ENCODE measurements at regions not wholly inside any gene's neighbourhood (a gene's known extent, or its start where the extent isn't known, plus 50 kb on each side); places are given as distances from the start of the nearest gene placed in this dataset.

DNA sequence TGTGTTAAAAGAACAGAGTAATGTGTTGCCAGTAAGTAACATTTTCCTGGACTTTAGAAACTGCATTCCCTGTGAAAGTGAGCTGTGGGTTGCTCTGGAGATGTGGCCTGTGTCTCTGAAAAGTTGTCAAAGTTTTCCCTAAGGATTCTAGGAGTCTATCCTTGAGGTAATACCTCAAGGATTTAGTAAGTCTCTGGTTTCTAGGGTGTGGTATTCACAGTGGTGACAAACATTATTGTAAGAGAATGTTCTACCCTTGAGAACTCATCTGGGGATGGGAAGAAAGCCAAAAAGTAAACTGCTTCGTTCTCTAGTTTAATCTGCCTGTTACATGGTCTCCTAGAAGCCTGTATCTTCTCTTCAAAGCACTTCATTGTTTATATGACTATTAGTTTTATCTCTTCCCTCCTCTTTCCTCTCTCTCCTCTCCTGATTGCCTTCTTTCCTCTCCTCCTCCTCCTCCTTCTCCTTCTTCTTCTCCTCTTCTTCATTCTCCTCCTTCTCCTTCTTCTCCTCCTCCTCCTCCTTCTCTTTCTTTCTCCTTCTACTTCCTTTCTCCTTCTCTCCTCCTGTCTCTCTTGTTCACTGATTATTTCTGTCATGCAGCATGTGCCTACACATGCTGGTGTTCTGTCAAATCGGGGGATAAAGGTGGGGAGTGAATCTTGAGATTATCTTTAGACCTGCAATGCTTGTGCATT is 321.3 kb downstream of the PTTG2 start:
- Mint-ChIP-seq H3K4me1 (ENCODE audit: unreplicated experiment) (peaks cover 25% of the 10 kb centered on the region), H3K36me3 (peaks cover 3% of the 10 kb centered on the region), H3K4me3 (no peak overlapping the region), H3K9me3 (peaks cover 5% of the 10 kb centered on the region), H3K27me3 (no peaks in the 10 kb centered on the region), H3K27ac (peak overlapping the region; percentile 20)
- no peak for DNase-seq (ENCODE audit: extremely low spot score, unreplicated experiment)
- TF ChIP-seq, protein P1, sequence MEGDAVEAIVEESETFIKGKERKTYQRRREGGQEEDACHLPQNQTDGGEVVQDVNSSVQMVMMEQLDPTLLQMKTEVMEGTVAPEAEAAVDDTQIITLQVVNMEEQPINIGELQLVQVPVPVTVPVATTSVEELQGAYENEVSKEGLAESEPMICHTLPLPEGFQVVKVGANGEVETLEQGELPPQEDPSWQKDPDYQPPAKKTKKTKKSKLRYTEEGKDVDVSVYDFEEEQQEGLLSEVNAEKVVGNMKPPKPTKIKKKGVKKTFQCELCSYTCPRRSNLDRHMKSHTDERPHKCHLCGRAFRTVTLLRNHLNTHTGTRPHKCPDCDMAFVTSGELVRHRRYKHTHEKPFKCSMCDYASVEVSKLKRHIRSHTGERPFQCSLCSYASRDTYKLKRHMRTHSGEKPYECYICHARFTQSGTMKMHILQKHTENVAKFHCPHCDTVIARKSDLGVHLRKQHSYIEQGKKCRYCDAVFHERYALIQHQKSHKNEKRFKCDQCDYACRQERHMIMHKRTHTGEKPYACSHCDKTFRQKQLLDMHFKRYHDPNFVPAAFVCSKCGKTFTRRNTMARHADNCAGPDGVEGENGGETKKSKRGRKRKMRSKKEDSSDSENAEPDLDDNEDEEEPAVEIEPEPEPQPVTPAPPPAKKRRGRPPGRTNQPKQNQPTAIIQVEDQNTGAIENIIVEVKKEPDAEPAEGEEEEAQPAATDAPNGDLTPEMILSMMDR (conservative IDR thresholded peaks at IDR 0.05), result no peak

DNA sequence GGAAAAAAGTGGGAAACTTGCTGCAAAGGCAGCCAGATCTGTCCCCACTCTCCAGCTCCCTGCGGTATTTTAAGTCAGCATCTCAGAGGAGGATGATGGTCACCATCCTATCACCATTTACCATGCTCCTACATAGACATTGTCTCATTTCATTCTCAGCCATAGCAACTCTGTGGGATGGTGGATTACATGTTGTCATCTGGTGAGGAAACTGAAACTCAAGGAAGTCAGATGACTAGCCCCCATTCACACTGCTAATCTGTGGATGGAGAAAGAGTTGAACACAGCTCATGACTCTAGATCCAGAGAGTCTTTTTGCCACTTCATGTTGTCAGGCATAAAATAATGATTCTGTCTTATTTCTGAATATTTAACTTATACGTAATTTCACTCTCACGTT is 323.5 kb downstream of the PTTG2 start:
- no peaks in the 10 kb centered on the region for H3K27me3 Mint-ChIP-seq
- peaks cover 25% of the 10 kb centered on the region for H3K4me1 Mint-ChIP-seq (ENCODE audit: unreplicated experiment)
- TF ChIP-seq, protein P1 (conservative IDR thresholded peaks at IDR 0.05), result no peak
- H3K27ac Mint-ChIP-seq, result no peak overlapping the region
- no peak overlapping the region for H3K4me3 Mint-ChIP-seq
- no peaks in the 10 kb centered on the region for H3K9me3 Mint-ChIP-seq
- peaks cover 3% of the 10 kb centered on the region for H3K36me3 Mint-ChIP-seq
- no peak for DNase-seq (ENCODE audit: extremely low spot score, unreplicated experiment)

DNA sequence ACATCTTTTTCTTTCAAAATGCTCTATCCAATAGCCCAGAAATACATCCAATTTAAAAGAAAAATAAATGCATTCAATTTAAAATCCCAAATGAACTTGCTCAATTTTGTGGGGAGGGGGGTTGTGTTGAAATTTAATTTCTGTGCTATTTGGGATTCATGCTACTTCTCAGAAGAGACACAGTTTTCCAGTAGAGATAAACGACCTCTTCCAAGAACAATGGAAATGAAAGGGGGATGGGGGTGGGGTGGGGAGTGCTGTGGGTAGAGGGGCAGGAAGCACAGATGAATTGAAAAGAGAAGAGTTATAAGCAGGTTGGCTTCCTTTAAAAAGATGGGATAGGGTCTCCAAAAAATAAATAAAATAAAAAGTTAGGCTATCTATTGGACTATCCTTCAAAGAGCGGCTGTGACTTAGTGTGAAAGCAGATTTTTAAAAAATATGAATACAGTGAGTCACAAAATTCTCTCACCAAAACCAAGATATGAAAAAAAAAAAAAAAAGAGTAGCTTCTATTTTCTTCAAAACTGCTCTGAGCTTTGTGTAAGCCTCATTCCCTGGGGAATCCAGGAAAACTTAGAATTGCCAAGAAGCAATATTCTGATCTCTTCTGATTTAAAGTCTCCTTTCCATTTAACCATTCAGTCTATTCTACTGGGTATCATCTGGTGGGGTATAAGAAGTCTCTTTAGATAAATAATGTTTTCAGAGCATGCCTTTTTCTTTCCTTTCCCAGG is 324.3 kb downstream of the PTTG2 start:
- Mint-ChIP-seq H3K4me1 (ENCODE audit: unreplicated experiment) (peaks cover 22% of the 10 kb centered on the region), H3K27ac (no peak overlapping the region), H3K27me3 (no peaks in the 10 kb centered on the region), H3K4me3 (no peak overlapping the region), H3K36me3 (peaks cover 1% of the 10 kb centered on the region), H3K9me3 (no peaks in the 10 kb centered on the region)
- TF ChIP-seq, protein P1 (conservative IDR thresholded peaks at IDR 0.05), result no peak
- no peak for DNase-seq (ENCODE audit: extremely low spot score, unreplicated experiment)

DNA sequence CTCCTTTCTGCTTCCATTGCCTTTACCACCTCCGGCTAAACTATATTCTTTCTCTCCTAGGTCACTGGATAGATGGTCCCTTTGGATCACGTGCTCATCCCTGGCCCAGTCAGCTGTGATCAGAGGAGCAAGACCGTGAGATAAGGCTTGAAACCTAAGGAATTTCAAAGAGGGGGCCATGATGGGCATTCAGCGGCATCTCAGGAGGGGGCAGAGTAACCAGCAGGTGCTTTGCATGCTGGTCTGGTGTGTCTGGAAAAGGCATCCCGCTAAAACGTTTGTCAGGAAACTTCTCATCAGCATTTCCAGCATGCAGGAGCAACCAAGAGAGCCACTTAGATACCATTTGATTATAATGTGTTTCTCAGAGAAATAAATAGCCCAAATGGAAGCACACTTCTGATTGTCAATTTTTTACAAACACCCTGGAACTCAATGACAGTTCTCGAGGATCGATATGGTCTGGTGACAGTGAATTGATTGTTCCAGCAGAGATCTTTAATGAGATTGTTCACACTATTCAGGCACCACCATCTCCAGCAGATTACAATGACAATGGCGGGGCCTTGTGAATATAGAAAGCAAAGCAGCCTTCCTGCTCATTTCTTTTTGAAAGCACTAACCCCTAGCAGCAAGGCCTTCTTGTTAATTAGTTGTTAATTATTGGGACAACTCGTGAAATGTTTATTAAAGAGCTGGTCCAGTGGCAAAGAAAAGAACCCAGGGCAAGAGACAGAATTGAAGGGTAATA is 327.1 kb downstream of the PTTG2 start:
- Mint-ChIP-seq H3K36me3 (no peaks in the 10 kb centered on the region), H3K9me3 (peaks cover 5% of the 10 kb centered on the region), H3K4me3 (no peak overlapping the region), H3K27me3 (no peaks in the 10 kb centered on the region), H3K4me1 (ENCODE audit: unreplicated experiment) (peaks cover 6% of the 10 kb centered on the region), H3K27ac (no peak overlapping the region)
- no peak for DNase-seq (ENCODE audit: extremely low spot score, unreplicated experiment)
- TF ChIP-seq, protein P1 (conservative IDR thresholded peaks at IDR 0.05), result no peak

DNA sequence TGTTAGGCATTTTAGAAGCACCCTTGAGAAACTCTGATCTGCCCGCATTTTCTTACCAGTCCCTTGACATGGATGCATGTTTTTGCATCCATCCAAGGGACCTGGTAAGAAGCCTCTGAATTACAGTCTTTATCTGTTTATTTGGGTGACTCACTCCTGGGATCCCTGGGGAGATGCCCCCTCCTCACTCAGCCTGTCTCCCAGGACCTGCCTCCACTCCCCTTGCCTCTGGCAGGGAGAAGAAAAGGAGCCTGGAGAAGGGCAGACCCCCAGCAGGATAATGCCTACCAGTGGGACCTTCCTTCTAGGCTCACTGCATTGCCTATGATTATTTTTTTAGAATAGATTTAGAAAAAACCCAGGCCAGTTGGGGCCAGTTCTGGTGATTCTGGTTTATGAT is 329.4 kb downstream of the PTTG2 start:
- Mint-ChIP-seq H3K4me1 (ENCODE audit: unreplicated experiment) (peaks cover 6% of the 10 kb centered on the region), H3K9me3 (peaks cover 24% of the 10 kb centered on the region), H3K27ac (no peak overlapping the region), H3K36me3 (no peaks in the 10 kb centered on the region), H3K4me3 (no peak overlapping the region), H3K27me3 (no peaks in the 10 kb centered on the region)
- TF ChIP-seq, protein P1 (conservative IDR thresholded peaks at IDR 0.05), result no peak
- DNase-seq (ENCODE audit: extremely low spot score, unreplicated experiment), result no peak

All from type B pancreatic cell (in vitro differentiated cells).